Transverse colon (tissue), 3 donors: ENCODE measurements at regions not wholly inside any gene's neighbourhood (a gene's known extent, or its start where the extent isn't known, plus 50 kb on each side); places are given as distances from the start of the nearest gene placed in this dataset.

Source experiments
- CTCF ChIP-seq, 5 experiments: fragments of 200-600 bp in 3 of 5; fragments of 450-650 bp in 2 of 5; sonication (generic) in 3 of 5; IDR thresholded peaks; 1 replicate in 2 of 5; 2 replicates in 3 of 5; pipeline ENCODE4 v1.5.1; 2016 to 2017; ENCODE audit warnings: antibody characterized with exemption in 5 of 5, inconsistent platforms in 3 of 5, mild to moderate bottlenecking in 2 of 5, moderate library complexity in 1 of 5
- POLR2A ChIP-seq: fragments of 450-650 bp; IDR thresholded peaks from one replicate; pipeline ENCODE4 v1.6.1; 2016; ENCODE audit warnings: antibody characterized with exemption, mild to moderate bottlenecking, moderate library complexity

DNA sequence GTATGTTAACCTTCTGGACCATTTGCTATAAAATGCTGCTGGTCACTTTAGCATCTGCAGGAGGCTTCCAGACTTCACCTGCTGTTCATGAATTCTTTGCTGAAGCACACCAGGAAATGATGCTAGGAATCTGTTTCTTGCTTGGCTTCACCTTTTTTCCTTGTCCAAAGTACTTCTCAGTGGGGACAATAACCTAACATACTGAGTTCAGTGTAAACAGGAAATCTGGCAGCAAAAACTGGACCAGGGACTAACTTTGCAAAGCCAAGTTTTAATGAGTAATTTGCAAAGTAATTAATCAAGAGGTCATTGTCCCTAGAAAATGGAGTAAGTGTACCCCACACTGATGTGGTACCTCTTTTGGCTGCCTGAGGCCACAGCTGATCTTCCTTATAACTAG is 128.4 kb downstream of the RXFP2 start:
- TF ChIP-seq CTCF (IDR thresholded peaks at IDR 0.05) (no peak), POLR2A (no peak)
